RCC 7860 (cell line): ENCODE measurements at regions not wholly inside any gene's neighbourhood (a gene's known extent, or its start where the extent isn't known, plus 50 kb on each side); places are given as distances from the start of the nearest gene placed in this dataset.

ENCODE experiments used
- DNase-seq: peaks from one replicate; pipeline ENCODE4 v3.0.0-alpha.2; 2015; ENCODE audit warnings: low spot score
- FAIRE-seq: peaks from 2 replicates; lab custom pipeline; 2012; peaks lifted over from hg19 to GRCh38; lab: Jason Lieb, UNC

DNA sequence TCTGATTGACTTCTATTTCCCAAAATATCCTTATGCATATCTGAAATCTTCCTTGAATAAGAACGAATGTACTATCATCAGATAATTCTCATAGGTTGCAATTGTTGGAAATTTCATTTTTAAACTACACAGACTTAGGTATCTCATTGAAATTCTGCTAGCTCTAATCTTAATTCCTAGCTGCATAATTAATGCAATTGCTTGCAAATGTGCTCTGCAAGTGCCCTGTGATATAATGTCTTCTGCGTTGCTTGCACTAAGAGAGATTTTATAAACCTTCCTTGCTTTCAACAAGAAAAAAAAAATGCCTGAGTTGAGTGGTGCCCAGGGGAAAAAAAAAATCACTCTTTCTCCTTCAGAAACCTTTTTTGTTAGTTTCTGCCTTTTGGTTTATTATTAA lies 354.9 kb downstream of the TFAP2A start:
- FAIRE-seq: no peak
- no peak for DNase-seq

DNA sequence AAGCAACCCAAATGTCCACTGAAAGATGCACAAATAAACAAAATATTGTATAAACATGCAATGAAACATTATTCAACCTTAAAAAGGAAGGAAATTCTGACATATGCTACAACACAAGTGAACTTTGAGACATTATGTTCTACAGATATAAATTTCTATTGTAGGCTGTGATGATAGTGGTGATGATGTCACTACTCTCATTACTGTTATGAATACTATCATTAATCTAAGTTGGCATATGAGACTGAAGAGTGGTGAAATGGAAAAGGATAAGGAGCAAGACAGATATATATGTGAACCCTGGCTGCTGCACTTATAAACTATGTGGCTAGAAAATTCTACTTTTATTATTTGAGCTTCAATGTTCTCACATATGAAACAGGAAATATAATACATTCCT lies 360.2 kb downstream of the TFAP2A start:
- no peak for FAIRE-seq

DNA sequence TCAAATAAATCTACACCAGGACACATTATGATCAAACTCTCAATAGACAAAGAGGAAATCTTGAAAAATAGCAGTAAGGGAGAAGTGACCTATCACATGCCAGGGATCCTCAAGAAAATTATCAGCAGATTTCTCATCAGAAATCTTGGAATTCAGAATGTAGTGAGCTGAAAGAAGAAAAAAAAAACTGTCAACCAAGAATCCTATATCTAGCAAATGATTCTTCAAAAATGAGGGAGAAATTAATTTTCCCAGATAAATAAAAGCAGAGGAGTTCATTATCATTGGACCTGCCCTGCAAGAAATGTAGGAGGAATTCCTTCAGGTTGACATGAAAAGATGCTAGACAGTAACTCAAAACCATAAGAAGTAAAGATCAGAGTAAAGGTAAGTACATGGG lies 363.6 kb downstream of the TFAP2A start:
- FAIRE-seq (no peak), DNase-seq (no peak)

More for the DNA sequence above, 360.2 kb downstream of the TFAP2A start:
- DNase-seq: no peak

DNA sequence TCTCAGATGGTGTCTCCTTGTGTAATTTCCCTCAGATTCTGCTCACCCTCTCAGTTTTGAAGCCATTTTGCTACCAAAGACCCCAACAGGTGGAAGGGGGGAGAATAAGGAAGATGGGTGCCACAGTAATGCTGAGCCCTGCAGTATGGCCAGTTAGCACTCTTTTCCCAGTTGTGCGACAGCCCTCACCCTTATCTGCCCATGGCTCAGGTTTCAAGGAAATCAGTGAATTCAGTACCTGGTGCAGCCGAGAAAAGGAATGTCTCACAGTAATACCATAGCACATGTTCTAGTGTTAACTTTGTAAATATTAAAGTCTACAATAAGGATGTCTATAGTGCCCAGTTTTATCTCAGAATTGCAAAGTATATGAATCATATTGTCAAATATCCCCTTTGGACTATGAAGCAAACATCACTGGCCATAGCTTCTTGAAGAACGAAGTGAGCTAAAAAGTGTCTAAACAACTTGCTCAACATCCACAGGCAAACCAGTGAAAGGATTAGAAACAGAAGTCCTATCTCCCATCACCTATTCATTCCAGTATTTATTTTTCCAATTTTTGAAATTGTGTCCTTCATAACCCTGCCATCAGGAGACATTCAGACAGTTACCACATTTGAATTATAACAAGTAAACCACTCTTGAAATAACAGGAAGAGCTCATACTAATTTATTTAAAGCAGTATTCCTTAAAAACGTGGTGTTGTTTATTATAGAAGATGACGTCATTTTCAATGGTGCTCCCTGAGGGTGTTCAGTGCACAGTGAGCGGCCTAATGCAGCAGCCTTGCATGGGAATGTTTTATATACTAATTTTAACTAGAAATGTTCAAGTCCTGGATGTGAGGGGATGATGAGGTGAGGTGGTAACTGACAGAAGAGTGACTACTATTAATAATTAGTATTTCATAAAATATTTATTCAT lies 366.2 kb downstream of the TFAP2A start:
- FAIRE-seq (no peak), DNase-seq (no peak)

GRCh38 chr6:10042280-10042679 lies 372.6 kb downstream of the TFAP2A start:
- FAIRE-seq: no peak
- DNase-seq: no peak

DNA sequence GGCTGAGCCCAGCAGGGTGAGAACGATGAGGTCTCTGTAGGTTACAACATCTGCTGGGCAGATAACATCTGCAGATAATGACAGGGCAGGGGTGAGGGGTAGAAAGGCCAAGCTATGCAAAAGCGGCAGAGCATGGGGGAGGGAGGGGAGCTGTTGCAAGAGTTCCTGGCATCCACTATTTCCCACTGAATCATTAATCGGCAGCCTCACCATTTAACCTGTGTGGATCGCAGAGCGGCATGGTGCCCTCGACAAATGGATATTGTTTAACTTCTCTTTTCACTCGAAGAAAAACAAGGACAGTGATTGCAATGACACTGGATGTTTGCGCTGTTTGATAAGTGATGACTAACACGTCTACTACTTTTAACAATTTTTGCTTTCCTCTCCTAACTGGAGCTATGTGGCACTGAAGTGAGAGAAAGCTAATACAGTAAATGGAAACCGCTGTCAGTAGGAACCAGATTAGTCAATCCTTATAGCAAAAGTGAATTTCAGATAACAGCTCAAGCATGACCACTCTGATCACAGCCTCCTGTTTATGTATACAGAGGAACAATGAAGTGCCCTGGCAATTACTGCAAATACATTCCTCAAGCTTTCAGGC lies 381.5 kb downstream of the TFAP2A start:
- peak; percentile 70 for DNase-seq
- FAIRE-seq: peak; percentile 63

- no peak for DNase-seq
- FAIRE-seq: no peak
These were observed 383.3 kb downstream of the TFAP2A start for GRCh38 chr6:10031617-10032016.

DNA sequence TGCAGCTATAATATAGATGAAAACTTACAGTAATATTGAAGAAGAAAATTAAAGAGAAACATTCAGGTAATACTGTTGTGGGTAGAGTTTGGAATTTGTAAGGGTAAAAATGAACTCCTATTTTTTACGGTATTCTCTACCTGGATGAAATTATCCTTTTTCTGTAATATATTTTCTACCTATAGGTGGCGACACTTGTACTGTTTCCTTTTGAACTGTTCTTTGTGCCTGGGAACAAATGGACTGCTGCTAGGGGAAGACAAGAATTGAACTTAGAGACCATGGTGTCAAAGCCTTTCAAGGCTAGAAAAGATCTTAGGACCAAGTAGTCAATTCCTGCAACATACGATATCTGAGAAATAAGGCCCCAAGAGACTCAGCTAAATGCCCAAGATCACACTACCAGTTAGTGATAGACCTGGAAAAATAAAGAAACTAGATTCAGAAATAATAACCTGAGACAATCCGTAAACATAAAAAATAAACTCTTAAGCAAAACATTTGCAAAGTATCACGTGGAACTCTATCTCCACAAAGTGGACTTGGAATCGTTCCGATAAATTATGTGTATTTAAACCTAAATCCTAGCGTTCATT lies 383.8 kb downstream of the TFAP2A start:
- FAIRE-seq: peak; percentile 11
- peak; percentile 17 for DNase-seq

DNA sequence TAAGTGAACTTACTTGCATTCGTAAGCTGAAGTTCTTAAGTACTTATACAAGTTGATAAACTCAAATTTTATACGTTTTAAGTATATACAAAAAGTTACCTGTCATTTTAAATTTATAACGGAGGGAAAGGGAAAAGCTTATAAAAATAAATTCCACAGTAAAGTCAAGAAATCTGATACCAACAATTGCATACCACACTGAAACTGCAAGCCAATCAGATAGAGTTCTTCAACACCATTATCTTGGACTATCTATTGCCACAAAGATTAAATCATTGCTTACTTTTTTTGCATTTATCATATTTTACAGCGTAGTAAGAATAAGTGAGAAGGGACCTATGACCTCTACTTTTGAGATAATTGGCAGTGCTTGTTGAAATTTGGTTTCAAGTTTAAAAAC lies 386.7 kb downstream of the TFAP2A start:
- FAIRE-seq (no peak), DNase-seq (no peak)

DNA sequence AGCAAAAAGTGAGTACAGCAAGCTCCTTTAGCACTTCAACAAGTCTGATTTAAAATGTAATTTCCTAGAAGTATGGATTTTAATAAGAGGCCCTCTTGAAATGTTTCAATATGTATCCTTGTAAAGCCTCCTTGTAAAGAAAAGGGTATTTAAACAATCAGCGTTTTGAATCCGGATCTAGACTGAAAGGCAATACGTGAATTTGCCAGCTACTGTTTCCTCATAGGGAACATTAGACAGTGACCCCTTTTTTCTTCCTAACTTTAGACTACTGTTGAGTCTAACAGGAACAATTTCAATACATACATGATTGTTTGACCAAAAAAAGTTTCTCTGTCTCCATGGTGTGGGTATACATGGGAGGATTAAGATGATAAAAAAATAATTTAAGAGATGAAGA lies 395.0 kb downstream of the TFAP2A start:
- FAIRE-seq (no peak), DNase-seq (no peak)

- DNase-seq (no peak), FAIRE-seq (no peak)
These were observed 400.3 kb downstream of the TFAP2A start for GRCh38 chr6:10014557-10014956.

- FAIRE-seq (no peak), DNase-seq (no peak)
These were observed 414.3 kb downstream of the TFAP2A start for GRCh38 chr6:10000551-10000950.

GRCh38 chr6:9999796-10000195 lies 415.1 kb downstream of the TFAP2A start:
- no peak for DNase-seq

GRCh38 chr6:9986273-9986672 lies 428.6 kb downstream of the TFAP2A start:
- DNase-seq (no peak), FAIRE-seq (no peak)

More at GRCh38 chr6:9999796-10000195, 415.1 kb downstream of the TFAP2A start:
- no peak for FAIRE-seq

DNA sequence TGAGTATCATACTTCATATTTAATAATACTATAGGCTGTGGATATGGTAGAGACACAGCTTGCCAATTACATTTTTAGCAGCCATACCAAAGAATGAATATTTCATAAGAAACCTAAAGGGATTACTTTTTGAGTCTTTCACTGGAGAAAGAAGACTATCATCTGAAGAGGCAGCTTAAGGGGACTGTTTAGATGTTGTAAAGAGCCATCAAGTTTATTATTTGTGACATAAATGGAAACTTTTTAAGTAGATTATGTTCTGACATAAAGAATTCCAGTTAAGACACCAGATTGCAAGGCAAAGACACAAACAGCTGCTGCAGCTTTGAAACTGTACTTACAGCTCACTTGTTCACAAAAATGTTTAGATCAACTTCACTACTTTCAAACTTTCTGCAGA lies 429.4 kb downstream of the TFAP2A start:
- DNase-seq (no peak), FAIRE-seq (no peak)

- no peak for FAIRE-seq
These were observed 430.3 kb downstream of the TFAP2A start for GRCh38 chr6:9984607-9985006.

DNA sequence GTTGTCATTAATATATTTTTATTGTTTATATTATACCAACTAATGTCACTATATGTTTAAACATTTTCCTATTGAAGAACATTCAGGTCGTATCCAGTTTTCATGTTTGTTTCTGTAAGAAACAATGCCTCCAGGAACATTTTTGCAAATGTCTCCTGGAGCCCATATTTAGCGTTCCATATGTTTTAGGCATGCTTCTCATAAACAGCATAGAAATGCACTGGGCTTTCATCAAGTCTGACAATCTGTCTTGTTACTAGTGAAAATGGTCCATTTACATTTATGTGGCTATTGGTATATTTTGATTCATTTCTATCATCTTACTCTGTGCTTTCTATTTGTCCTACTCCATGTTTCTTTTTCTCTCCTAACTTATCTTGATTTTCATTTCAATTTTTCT lies 431.7 kb downstream of the TFAP2A start:
- no peak for DNase-seq
- no peak for FAIRE-seq

More at GRCh38 chr6:9984607-9985006, 430.3 kb downstream of the TFAP2A start:
- DNase-seq: no peak

GRCh38 chr6:9982215-9982614 lies 432.7 kb downstream of the TFAP2A start:
- FAIRE-seq (no peak), DNase-seq (no peak)

GRCh38 chr6:9979996-9980395 lies 434.9 kb downstream of the TFAP2A start:
- no peak for FAIRE-seq
- DNase-seq: no peak

DNA sequence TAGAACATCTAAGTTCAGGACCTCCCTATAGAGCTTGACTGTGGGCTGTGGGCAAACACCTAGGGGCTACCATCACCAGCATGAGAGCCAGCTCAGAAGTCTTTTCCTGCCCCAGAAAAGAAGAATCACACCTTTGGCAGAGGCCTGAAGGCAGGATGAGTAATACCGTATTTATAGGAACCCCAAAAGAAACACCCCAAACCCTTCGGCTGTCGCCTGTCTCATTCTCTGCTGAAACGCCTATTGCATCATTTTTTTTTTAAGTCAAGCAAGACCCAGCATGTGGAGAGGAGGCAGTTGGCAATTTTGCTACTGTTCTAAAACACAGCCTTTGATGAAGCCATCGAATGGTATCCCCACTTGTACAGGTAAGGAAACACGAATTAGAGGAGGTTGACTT lies 436.4 kb downstream of the TFAP2A start:
- FAIRE-seq (no peak), DNase-seq (no peak)

- no peak for FAIRE-seq
- DNase-seq: no peak
These were observed 437.5 kb downstream of the TFAP2A start for GRCh38 chr6:9977411-9977810.

DNA sequence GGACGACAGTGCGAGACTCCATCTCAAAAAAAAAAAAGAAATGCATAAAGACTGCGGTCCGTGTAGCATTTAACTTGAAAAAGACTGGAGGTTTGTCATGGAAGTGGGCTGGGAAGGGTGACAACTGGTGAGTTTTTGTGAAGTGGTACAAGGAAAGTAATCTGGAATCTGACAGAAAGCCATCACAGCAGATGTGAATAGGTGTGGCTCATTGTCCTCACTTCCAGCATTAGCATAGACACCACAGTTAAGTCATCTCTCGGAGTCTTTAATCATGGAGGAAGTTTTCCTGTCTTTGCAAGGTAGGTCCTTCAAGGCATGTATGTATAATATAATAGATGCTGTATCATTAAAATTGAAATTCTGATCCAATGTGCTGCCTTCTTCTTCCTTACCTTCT lies 453.2 kb downstream of the TFAP2A start:
- DNase-seq (no peak), FAIRE-seq (no peak)
